ES-I3 (cell line): ENCODE measurements at regions not wholly inside any gene's neighbourhood (a gene's known extent, or its start where the extent isn't known, plus 50 kb on each side); places are given as distances from the start of the nearest gene placed in this dataset.
"Not testable (repeated sequence)": the region's sequence is repeated elsewhere in the genome, so short reads cannot be mapped to it uniquely, and the experiment has no call there.

Source experiments
- H3K36me3 ChIP-seq: 2 replicates; pipeline ENCODE4 v1.6.1; 2013; ENCODE audit warnings: mild to moderate bottlenecking, low read length, control low read depth, moderate library complexity; ENCODE audit not compliant: insufficient read depth
- H3K4me1 ChIP-seq: 2 replicates; pipeline ENCODE4 v1.6.1; 2013; ENCODE audit warnings: mild to moderate bottlenecking, control low read depth, low read length; ENCODE audit not compliant: insufficient read depth
- H3K9ac ChIP-seq: 2 replicates; pipeline ENCODE4 v1.6.1; 2013; ENCODE audit warnings: low read depth, mild to moderate bottlenecking, low read length, moderate library complexity
- H3K9me3 ChIP-seq: 2 replicates; pipeline ENCODE4 v1.6.1; 2013; ENCODE audit warnings: mild to moderate bottlenecking, low read length, moderate library complexity; ENCODE audit not compliant: control insufficient read depth, insufficient read depth

DNA sequence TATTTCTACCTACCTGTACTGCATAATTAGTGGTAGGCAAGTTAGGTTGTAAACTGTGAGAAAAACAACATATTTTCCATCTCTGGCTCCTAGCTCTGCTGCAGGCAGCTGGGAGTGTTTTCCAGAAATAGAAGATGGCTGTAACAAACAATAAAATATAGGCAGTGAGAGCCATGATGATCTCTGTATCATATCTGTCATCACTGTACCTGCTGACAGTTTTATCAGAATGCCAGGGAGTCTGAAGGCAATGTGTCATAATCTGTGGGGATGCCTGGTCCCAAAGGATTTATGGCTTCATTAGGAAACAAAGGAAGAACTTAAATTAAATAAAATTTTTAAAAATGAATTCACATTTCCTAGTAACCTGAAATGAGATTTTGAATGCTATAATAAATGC is 160.9 kb upstream of the SMIM30 start:
- H3K9ac ChIP-seq = no peak overlapping the region
- H3K4me1 ChIP-seq = no peaks in the 10 kb centered on the region
- H3K9me3 ChIP-seq = 0 out of 2 replicates have a peak, but pooled peaks cover 2% of the 10 kb centered on the region
- no peaks in the 10 kb centered on the region for H3K36me3 ChIP-seq

DNA sequence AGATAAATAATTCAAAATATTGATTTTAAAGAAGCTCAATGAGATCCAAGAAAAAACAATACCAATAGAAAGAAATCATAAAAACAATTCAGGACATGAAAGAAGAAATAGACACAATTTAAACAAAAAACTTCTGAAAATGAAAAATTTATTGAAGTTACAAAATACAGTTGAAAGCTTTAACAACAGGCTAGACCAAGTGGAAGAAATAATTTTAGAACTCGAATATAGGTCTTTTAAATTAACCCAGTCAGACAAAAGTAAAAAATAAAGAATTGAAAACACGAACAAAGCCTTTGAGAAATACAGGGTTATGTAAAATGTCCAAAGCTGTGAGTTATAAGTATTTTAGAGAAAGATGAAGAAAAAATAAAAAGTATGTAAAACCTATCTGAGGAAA is 152.4 kb upstream of the SMIM30 start:
- Histone ChIP-seq H3K9me3 (0 out of 2 replicates have a peak, but pooled peaks cover 2% of the 10 kb centered on the region), H3K36me3 (no peaks in the 10 kb centered on the region), H3K9ac (no peak overlapping the region), H3K4me1 (no peaks in the 10 kb centered on the region)

DNA sequence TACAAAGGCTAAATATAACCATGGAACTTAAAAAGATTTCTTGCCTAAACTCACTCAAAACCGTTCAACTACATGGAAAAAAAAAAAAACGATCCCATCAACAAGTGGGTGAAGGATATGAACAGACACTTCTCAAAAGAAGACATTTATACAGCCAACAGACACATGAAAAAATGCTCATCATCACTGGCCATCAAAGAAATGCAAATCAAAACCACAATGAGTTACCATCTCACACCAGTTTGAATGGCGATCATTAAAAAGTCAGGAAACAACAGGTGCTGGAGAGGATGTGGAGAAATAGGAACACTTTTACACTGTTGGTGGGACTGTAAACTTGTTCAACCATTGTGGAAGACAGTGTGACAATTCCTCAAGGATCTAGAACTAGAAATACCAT is 151.2 kb upstream of the SMIM30 start:
- H3K9ac ChIP-seq, H3K9me3 ChIP-seq, H3K36me3 ChIP-seq, H3K4me1 ChIP-seq: not testable (repeated sequence)

DNA sequence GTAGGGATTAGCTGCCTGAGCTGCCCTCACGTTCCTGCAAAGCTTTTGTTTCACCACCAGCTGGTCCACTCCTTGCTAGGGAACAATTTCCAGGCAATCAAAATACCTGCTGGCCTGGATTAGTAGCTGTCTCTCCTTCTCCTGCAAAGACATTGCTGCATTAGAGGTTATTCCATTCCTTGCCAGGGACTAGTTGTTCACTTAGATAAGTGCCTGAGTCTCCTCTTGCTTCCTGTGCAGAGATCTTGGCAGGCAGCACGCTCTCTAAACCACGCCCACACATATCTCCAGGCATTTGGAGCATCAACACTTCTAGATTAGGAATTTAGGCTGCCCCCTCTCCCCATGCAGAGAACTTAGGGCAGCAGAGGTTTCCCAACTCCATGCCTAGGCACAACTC is 150.4 kb upstream of the SMIM30 start:
- H3K9ac ChIP-seq = no peak overlapping the region
- no peaks in the 10 kb centered on the region for H3K9me3 ChIP-seq
- H3K4me1 ChIP-seq = no peaks in the 10 kb centered on the region
- H3K36me3 ChIP-seq = no peaks in the 10 kb centered on the region

DNA sequence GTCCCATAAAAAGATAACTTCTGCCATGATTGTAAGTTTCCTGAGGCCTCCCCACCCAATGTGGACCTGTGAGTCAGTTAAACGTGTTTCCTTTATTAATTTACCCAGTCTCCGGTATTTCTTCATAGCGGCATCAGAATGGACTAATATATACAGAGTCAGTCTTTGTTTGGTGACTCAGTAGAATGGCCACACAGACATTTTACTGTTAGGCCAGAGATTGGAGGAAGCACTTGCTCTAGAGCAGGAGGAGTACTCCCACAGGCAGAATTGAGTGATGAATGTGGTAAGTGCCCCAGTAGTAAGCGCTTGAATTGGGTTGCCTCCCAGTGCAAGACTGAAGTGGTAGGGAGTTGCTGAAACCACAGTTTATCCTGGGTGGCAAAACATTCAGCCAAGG is 149.5 kb upstream of the SMIM30 start:
- H3K9me3 ChIP-seq = no peaks in the 10 kb centered on the region

DNA sequence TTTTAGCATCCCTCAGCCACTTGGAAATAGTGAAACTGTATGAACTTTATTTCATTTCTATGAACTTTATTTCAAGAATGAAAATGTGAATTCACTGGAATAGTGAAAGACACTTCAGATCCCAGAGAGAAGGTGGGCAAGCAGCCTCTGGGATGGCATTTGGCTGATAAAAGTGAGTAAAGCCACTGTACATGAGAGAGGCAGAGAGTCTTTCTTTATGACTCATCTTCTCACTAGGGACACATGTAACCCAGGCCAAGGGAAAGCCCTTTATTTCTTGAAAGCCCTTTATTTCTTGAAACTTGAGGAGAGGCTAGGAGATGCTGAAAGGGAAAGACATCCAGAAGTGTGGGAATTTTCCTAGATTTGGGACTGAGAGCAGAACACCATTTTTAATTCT is 148.9 kb upstream of the SMIM30 start:
- H3K9ac ChIP-seq = no peak overlapping the region
- H3K9me3 ChIP-seq = no peaks in the 10 kb centered on the region
- H3K4me1 ChIP-seq = no peaks in the 10 kb centered on the region
- H3K36me3 ChIP-seq = no peaks in the 10 kb centered on the region

More for the DNA sequence above, 149.5 kb upstream of the SMIM30 start:
- H3K9ac ChIP-seq = no peak overlapping the region
- H3K4me1 ChIP-seq = no peaks in the 10 kb centered on the region
- H3K36me3 ChIP-seq = no peaks in the 10 kb centered on the region

DNA sequence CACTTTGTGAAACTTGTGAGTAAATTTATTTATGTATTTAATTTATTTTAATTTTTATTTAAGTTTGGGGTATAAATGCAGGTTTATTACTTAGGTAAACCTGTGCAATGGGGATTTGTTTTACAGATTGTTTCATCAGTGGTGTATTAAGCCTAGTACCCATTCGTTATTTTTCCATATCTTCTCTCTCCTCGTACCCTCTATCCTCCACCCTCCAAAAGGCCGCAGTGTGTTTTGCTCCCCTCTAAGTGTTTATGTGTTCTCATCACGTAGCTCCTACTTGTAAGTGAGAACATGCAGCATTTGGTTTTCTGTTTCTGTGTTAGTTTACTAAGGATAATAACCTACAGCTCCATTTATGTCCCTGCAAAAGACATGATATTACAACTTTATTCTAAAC is 145.4 kb upstream of the SMIM30 start:
- peak overlapping the region; percentile 42; the same call in 1 of the 2 replicates for H3K9ac ChIP-seq
- H3K36me3 ChIP-seq = no peaks in the 10 kb centered on the region
- H3K4me1 ChIP-seq = no peaks in the 10 kb centered on the region
- H3K9me3 ChIP-seq = no peaks in the 10 kb centered on the region

DNA sequence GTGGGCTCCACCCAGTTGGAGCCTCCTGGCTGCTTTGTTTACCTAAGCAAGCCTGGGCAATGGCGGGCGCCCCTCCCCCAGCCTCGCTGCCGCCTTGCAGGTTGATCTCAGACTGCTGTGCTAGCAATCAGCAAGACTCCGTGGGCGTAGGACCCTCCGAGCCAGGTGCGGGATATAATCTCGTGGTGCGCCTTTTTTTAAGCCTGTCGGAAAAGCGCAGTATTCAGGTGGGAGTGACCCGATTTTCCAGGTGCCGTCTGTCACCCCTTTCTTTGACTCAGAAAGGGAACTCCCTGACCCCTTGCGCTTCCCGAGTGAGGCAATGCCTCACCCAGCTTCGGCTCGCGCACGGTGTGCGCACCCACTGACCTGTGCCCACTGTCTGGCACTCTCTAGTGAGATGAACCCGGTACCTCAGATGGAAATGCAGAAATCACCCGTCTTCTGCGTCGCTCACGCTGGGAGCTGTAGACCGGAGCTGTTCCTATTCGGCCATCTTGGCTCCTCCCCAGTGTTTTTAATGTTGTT is 144.9 kb upstream of the SMIM30 start:
- peak overlapping the region; percentile 42; the same call in 1 of the 2 replicates for H3K9ac ChIP-seq
- not testable (repeated sequence) for H3K4me1 ChIP-seq, H3K36me3 ChIP-seq, H3K9me3 ChIP-seq

DNA sequence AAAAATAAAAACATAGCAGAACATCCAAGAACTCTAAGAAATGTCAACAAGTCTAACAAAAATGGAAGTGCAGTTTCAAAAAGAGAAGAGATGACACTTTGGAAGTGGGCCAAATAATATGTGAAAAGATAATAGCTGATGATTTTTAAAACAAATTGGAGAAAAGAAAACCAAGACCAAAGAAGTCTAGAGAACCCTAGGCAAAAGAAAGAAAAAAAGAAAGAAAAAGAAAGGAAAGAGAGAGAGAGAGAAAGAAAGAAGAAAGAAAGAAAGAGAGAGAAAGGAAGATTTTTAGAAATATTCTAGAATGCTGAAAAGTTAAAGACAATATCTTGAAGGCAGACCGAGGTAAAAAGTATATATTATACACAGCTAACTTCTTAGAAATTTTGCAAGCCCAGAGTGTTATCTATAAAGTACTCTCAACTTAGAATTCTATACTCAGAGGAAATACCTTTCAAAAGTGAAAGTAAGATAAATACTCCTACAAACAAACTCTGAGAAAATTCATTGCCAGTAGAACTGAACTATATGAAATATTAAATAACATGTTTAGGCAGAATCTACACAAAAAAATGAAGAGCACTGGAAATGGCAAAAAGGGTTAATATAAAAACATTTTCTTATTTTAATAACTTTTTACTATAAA is 138.7 kb upstream of the SMIM30 start:
- Histone ChIP-seq H3K36me3 (no peaks in the 10 kb centered on the region), H3K9me3 (no peaks in the 10 kb centered on the region), H3K4me1 (no peaks in the 10 kb centered on the region), H3K9ac (no peak overlapping the region)

DNA sequence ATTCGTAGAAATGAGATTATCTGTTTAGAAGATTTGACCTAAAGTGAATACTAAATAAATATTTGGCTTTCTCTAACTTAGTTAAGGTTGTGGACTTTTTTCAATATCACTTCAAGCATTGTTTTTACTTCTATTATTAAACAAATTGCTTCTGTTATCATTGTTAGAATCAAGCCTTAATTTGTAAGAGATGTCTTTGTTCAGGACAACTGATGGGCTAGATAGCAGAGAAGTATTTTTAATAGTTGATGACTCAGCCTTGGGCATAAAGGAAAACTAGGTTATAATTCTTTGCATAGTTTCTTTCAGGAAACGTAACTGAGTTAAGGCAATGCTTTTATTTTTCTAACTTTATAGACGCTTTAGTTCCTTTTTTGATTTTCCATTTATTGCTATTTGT is 128.8 kb upstream of the SMIM30 start:
- H3K4me1 ChIP-seq = no peaks in the 10 kb centered on the region
- H3K36me3 ChIP-seq = no peaks in the 10 kb centered on the region
- H3K9ac ChIP-seq = no peak overlapping the region
- H3K9me3 ChIP-seq = no peaks in the 10 kb centered on the region

DNA sequence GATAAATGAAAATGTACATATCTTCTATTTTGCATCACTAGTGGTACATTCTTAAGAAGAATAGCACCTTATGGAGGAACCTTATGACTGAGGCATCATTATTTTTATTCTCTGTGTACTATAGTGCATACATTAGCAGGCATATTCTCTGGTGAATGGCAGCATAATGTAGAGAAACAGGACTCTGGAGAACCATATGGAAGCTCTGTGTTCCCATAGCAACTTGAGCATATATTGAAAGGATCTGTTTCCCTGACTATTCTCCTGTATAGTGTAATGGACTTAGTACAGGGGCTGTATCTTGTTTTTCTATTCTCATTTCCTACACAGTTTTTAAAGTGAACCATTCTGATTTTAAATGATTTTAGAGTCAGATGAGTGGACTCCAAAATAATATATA is 128.4 kb upstream of the SMIM30 start:
- Histone ChIP-seq H3K4me1 (no peaks in the 10 kb centered on the region), H3K36me3 (no peaks in the 10 kb centered on the region), H3K9ac (no peak overlapping the region), H3K9me3 (no peaks in the 10 kb centered on the region)

DNA sequence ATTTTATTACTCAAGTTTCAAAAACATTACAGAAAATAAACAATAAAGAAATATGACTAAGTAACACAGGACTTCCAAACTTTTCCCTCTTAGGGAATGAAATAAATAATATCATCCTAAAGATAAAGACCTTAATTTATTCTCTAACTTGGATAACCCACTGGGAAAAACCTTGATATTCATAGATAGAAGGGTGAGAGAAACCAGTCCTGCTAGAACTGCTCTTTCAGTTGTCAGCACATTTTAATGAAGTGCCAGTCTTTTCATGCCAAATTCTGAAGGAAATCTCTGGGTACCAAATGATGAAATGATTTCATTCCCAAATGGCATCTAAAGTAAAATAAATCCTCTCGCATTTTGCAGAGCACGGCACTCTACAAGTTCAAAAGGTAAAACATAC is 114.5 kb upstream of the SMIM30 start:
- Histone ChIP-seq H3K9ac (no peak overlapping the region), H3K36me3 (no peaks in the 10 kb centered on the region), H3K9me3 (no peaks in the 10 kb centered on the region), H3K4me1 (no peaks in the 10 kb centered on the region)

DNA sequence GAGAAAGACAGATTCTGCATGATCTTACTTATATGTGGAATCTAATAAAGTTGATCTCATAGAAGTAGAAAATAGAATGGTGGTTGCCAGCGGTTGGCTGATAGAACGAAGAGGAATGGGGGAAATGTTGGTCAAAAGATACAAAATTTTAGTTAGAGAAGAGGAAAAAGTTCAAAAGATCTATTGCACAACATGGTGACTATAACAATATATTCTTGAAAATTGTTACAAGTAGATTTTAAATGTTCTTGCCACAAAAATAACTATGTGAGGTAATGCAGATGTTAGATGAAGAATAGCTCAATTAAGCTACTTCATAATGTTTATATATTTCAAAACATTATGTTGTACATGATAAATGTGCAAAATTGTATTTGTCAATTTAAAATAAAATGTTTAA is 112.3 kb upstream of the SMIM30 start:
- no peaks in the 10 kb centered on the region for H3K4me1 ChIP-seq
- H3K9me3 ChIP-seq = no peaks in the 10 kb centered on the region
- H3K36me3 ChIP-seq = no peaks in the 10 kb centered on the region
- H3K9ac ChIP-seq = no peak overlapping the region

DNA sequence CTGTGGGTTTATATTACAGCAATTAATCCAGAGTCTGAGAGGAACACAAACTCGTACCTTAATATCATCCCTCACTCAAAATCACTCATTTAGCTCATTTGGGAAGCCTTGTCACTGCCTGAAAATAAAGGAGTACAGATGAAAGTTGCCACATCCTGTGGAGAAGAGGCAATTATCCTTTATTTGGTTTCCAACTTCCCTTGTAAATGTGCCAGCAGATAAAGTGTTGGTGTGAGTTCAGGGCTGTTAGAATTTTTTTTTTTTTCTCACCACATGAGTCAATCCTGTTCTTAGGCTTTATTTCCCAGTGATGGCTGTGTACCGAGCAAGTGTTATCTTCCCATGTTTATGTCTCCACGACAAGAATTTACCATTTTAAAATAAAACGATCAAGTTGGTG is 99.0 kb upstream of the SMIM30 start:
- H3K9me3 ChIP-seq = no peaks in the 10 kb centered on the region
- H3K36me3 ChIP-seq = no peaks in the 10 kb centered on the region
- no peaks in the 10 kb centered on the region for H3K4me1 ChIP-seq
- no peak overlapping the region for H3K9ac ChIP-seq

DNA sequence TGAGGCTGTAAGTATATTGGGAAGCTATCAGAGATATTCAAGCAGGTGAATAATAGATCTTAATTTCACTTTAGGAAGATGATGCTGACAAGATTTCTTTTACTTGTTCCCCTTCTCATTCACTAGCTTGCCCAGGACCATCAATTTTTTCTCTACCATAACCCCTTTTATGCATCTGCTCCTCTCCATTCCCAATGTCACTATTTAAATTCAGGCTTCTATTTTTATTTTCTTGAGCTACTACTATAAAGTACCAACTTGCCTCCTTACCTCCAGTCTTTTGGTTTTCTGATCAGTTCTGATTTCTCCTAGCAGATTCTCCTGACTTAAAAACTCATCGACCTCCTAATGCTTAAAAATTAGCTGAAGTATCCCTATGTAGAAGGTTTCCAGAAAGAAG is 97.7 kb upstream of the SMIM30 start:
- H3K4me1 ChIP-seq = no peaks in the 10 kb centered on the region
- H3K36me3 ChIP-seq = no peaks in the 10 kb centered on the region
- no peak overlapping the region for H3K9ac ChIP-seq
- no peaks in the 10 kb centered on the region for H3K9me3 ChIP-seq
